Keratinocyte (primary cell): ENCODE measurements at regions not wholly inside any gene's neighbourhood (a gene's known extent, or its start where the extent isn't known, plus 50 kb on each side); places are given as distances from the start of the nearest gene placed in this dataset.

Experiments
- CTCF ChIP-seq, 3 experiments: IDR thresholded peaks in 1 of 3; conservative IDR thresholded peaks in 1 of 3; optimal IDR thresholded peaks in 1 of 3; 2 replicates in 2 of 3; 3 replicates in 1 of 3; pipeline versions ENCODE3 to v1.5.1; 2011; ENCODE audit warnings: low read length in 3 of 3, mild to moderate bottlenecking in 3 of 3, moderate library complexity in 2 of 3, control low read depth in 1 of 3, inconsistent platforms in 1 of 3; ENCODE audit not compliant: insufficient read depth in 2 of 3; ENCODE audit errors: extremely low read depth in 1 of 3
- EZH2 ChIP-seq: IDR thresholded peaks from one replicate; pipeline ENCODE4 v1.6.1; 2012; ENCODE audit warnings: inconsistent platforms, mild to moderate bottlenecking, low read length, moderate library complexity

- no peak for TF ChIP-seq CTCF (optimal IDR thresholded peaks at IDR 0.05 in 1 of 3, IDR thresholded peaks at IDR 0.05 in 1 of 3, conservative IDR thresholded peaks at IDR 0.05 in 1 of 3; ENCODE audit: extremely low read depth in 1 of 3, insufficient read depth in 2 of 3, low read length in 3 of 3)
- no peak for TF ChIP-seq EZH2
Measured at GRCh38 chr7:82595176-82595575, 151.6 kb upstream of the CACNA2D1 start.
